Neuronal stem cell (in vitro differentiated cells): ENCODE measurements at regions not wholly inside any gene's neighbourhood (a gene's known extent, or its start where the extent isn't known, plus 50 kb on each side); places are given as distances from the start of the nearest gene placed in this dataset.

Source experiments
- DNase-seq: peaks from one replicate; pipeline ENCODE4 v3.0.0-alpha.2; 2013; ENCODE audit warnings: low spot score
- H2AFZ ChIP-seq: one replicate; pipeline ENCODE4 v1.6.1; 2013; ENCODE audit warnings: mild to moderate bottlenecking, low read length, inconsistent platforms
- H2AK5ac ChIP-seq: 2 replicates; pipeline ENCODE4 v1.6.1; 2013; ENCODE audit warnings: low read depth, mild to moderate bottlenecking, inconsistent platforms, low read length, moderate library complexity, mixed read lengths
- H2BK120ac ChIP-seq: 2 replicates; pipeline ENCODE4 v1.6.1; 2013; ENCODE audit warnings: low read depth, mild to moderate bottlenecking, inconsistent platforms, low read length, moderate library complexity, mixed read lengths
- H2BK12ac ChIP-seq: one replicate; pipeline ENCODE4 v1.6.1; 2013; ENCODE audit warnings: low read length, inconsistent platforms
- H2BK15ac ChIP-seq: 2 replicates; pipeline ENCODE4 v1.6.1; 2013; ENCODE audit warnings: mild to moderate bottlenecking, low read length, inconsistent platforms, mixed read lengths
- H2BK5ac ChIP-seq: one replicate; pipeline ENCODE4 v1.6.1; 2013; ENCODE audit warnings: inconsistent platforms, mild to moderate bottlenecking, low read length, moderate library complexity
- H3K14ac ChIP-seq: one replicate; pipeline ENCODE4 v1.6.1; 2013; ENCODE audit warnings: low read length, inconsistent platforms
- H3K18ac ChIP-seq: 2 replicates; pipeline ENCODE4 v1.6.1; 2013; ENCODE audit warnings: low read length, inconsistent platforms
- H3K23ac ChIP-seq: 2 replicates; pipeline ENCODE4 v1.6.1; 2013; ENCODE audit warnings: low read depth, mild to moderate bottlenecking, mixed read lengths, low read length, inconsistent platforms; ENCODE audit not compliant: poor library complexity
- H3K27ac ChIP-seq: replicated peaks from 3 replicates; pipeline ENCODE4 v1.5.1; 2013; ENCODE audit warnings: low read length, inconsistent platforms
- H3K27me3 ChIP-seq, 3 experiments: 2 replicates each; pipeline ENCODE4 v1.6.1; 2013; ENCODE audit warnings: low read length in 3 of 3, mild to moderate bottlenecking in 2 of 3, inconsistent platforms in 1 of 3, low read depth in 1 of 3, mixed read lengths in 1 of 3, moderate library complexity in 1 of 3; ENCODE audit not compliant: control insufficient read depth in 3 of 3, insufficient read depth in 3 of 3
- H3K36me3 ChIP-seq, 2 donors: replicated peaks in 1 of 2; 2 replicates each; pipeline ENCODE4 v1.6.1; 2013; ENCODE audit warnings: low read length in 2 of 2; ENCODE audit not compliant: control insufficient read depth in 2 of 2, insufficient read depth in 2 of 2
- H3K4ac ChIP-seq: 2 replicates; pipeline ENCODE4 v1.6.1; 2013; ENCODE audit warnings: inconsistent platforms, mild to moderate bottlenecking, low read length, moderate library complexity
- H3K4me1 ChIP-seq, 2 donors: 1 replicate in 1 of 2; 2 replicates in 1 of 2; pipeline ENCODE4 v1.6.1; 2013; ENCODE audit warnings: low read length in 2 of 2, low read depth in 1 of 2; ENCODE audit not compliant: control insufficient read depth in 2 of 2, insufficient read depth in 1 of 2
- H3K4me2 ChIP-seq: one replicate; pipeline ENCODE4 v1.6.1; 2013; ENCODE audit warnings: mild to moderate bottlenecking, low read length, inconsistent platforms; ENCODE audit not compliant: insufficient read depth, poor library complexity, severe bottlenecking
- H3K4me3 ChIP-seq, 2 donors: 2 replicates each; pipeline ENCODE4 v1.5.1; 2013; ENCODE audit warnings: low read length in 2 of 2, mild to moderate bottlenecking in 2 of 2, inconsistent platforms in 1 of 2, moderate library complexity in 1 of 2
- H3K79me1 ChIP-seq: one replicate; pipeline ENCODE4 v1.6.1; 2013; ENCODE audit warnings: low read depth, mild to moderate bottlenecking, inconsistent platforms, low read length, moderate library complexity
- H3K9ac ChIP-seq: one replicate; pipeline ENCODE4 v1.6.1; 2013; ENCODE audit warnings: mild to moderate bottlenecking, low read depth, low read length, inconsistent platforms; ENCODE audit not compliant: poor library complexity
- H3K9me3 ChIP-seq, 2 donors: replicated peaks in 1 of 2; 2 replicates each; pipeline versions ENCODE3 to v1.6.1; 2013; ENCODE audit warnings: low read length in 2 of 2, mild to moderate bottlenecking in 2 of 2, inconsistent platforms in 1 of 2, low read depth in 1 of 2, mixed read lengths in 1 of 2, moderate library complexity in 1 of 2; ENCODE audit not compliant: control insufficient read depth in 2 of 2, insufficient read depth in 1 of 2
- H4K8ac ChIP-seq: one replicate; pipeline ENCODE4 v1.6.1; 2013; ENCODE audit warnings: low read depth, mild to moderate bottlenecking, inconsistent platforms, low read length, moderate library complexity
- H4K91ac ChIP-seq: one replicate; pipeline ENCODE4 v1.6.1; 2013; ENCODE audit warnings: low read length, low read depth, mild to moderate bottlenecking, inconsistent platforms; ENCODE audit not compliant: poor library complexity
- WGBS, 2 donors: extraction: QIAGEN DNeasy Blood & Tissue Kit; methylation state at CpG; one replicate each; pipeline ENCODE4 v1.1.7; 2013; ENCODE audit warnings: missing lambda C conversion rate in 2 of 2, mixed read lengths in 1 of 2; ENCODE audit not compliant: insufficient read length in 2 of 2, insufficient replicate concordance in 1 of 2; ENCODE audit errors: extremely low coverage in 2 of 2; 5-methylcytosine and 5-hydroxymethylcytosine counted together

DNA sequence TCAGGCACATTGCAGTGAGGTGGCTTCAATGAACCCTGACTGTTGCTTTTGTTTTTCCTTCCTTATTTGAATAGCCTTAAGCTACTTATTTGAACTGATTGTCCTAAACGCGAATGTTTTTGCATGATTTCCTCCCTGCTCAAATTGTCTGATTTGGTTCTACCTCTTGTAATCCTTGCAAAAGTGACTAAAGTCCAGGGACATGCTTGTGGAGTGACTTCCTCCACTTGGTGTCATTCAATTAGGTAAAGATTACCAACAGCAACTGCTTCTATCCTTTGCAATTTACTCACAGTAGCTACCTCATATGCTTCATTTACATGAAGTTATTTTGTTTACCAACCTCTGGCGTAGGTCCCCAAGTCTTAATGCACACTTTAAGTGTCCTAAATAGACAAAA, 295.9 kb upstream of the TMEM229A start:
- no peak overlapping the region for H2BK120ac ChIP-seq
- H2BK5ac ChIP-seq: no peak overlapping the region
- H3K27ac ChIP-seq: no peak overlapping the region
- H2BK15ac ChIP-seq: no peak overlapping the region
- no peak overlapping the region for H2BK12ac ChIP-seq
- H3K14ac ChIP-seq: no peak overlapping the region
- no peak for DNase-seq
- no peak overlapping the region for H4K91ac ChIP-seq
- no peak overlapping the region for H2AFZ ChIP-seq
- no peak overlapping the region for H3K4me2 ChIP-seq
- H3K23ac ChIP-seq: no peak overlapping the region
- no peaks in the 10 kb centered on the region for H3K79me1 ChIP-seq
- H3K9ac ChIP-seq: no peak overlapping the region
- H3K4ac ChIP-seq: no peak overlapping the region
- no peak overlapping the region for H3K4me3 ChIP-seq
- H4K8ac ChIP-seq: no peak overlapping the region
- no peaks in the 10 kb centered on the region for H3K27me3 ChIP-seq
- no peaks in the 10 kb centered on the region for H3K36me3 ChIP-seq
- no peaks in the 10 kb centered on the region for H3K4me1 ChIP-seq
- H3K9me3 ChIP-seq: no peaks in the 10 kb centered on the region
- no peak overlapping the region for H2AK5ac ChIP-seq
- H3K18ac ChIP-seq: no peak overlapping the region
- no CpG with 5 or more reads among the region's 3 CpGs for WGBS, 2 donors

DNA sequence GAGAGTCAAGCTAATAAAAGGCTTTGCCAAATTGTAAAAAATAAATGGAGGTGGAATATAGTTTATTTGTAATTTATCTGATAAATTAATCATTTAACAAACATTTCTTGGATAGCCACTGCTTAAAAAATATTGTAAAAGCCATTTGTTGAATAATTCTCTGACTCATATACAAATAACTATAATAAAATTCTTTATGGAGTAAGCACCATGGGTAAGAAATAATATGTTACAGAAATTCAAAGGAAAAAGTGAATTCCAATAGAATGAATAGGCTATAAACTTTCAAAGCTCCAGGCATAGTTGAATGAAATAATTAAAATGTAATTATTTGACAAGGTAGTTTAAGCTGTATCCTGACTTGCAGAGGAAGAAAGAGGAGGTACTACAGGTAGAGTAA, 291.4 kb upstream of the TMEM229A start:
- Histone ChIP-seq H3K4me2 (no peak overlapping the region), H3K23ac (no peak overlapping the region)
- DNase-seq: no peak

DNA sequence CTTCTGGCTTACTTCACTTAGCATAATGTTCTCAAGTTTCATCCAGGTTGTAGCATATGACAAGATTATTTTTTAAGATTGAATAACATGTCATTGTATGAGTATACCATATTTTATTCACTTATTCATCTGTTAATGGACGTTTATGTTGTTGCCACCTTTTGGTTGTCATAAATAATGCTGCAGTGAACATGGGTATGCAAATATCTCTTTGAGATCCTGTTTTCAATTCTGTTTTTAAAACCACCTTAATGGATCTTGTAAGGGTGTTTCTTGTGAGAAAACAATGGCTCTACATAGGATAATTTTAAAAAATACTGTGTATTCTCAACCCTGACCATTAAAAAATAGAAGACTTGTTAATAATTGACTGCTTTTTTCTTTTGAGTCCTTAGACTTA, 290.7 kb upstream of the TMEM229A start:
- no peak overlapping the region for H3K27ac ChIP-seq
- H3K4me2 ChIP-seq: no peak overlapping the region
- H2BK5ac ChIP-seq: no peak overlapping the region
- H2BK120ac ChIP-seq: no peak overlapping the region
- no peak for DNase-seq
- H2BK15ac ChIP-seq: no peak overlapping the region
- no peak overlapping the region for H2AK5ac ChIP-seq
- H3K4me3 ChIP-seq: no peak overlapping the region
- no peaks in the 10 kb centered on the region for H3K36me3 ChIP-seq
- H2AFZ ChIP-seq: no peak overlapping the region
- H3K4ac ChIP-seq: no peak overlapping the region
- no peak overlapping the region for H4K8ac ChIP-seq
- no peak overlapping the region for H3K23ac ChIP-seq
- no peaks in the 10 kb centered on the region for H3K27me3 ChIP-seq
- H3K9me3 ChIP-seq: no peaks in the 10 kb centered on the region
- no peak overlapping the region for H4K91ac ChIP-seq
- no CpG with 5 or more reads among the region's 1 CpG for WGBS, 2 donors
- no peak overlapping the region for H2BK12ac ChIP-seq
- H3K9ac ChIP-seq: no peak overlapping the region
- H3K14ac ChIP-seq: no peak overlapping the region
- no peaks in the 10 kb centered on the region for H3K4me1 ChIP-seq
- H3K79me1 ChIP-seq: no peaks in the 10 kb centered on the region
- H3K18ac ChIP-seq: no peak overlapping the region

More for the DNA sequence above, 291.4 kb upstream of the TMEM229A start:
- Histone ChIP-seq H3K79me1 (no peaks in the 10 kb centered on the region), H2BK15ac (no peak overlapping the region), H3K14ac (no peak overlapping the region), H3K4ac (no peak overlapping the region), H4K8ac (no peak overlapping the region), H4K91ac (no peak overlapping the region), H3K36me3 (no peaks in the 10 kb centered on the region), H3K9ac (no peak overlapping the region), H2AFZ (no peak overlapping the region), H3K4me1 (no peaks in the 10 kb centered on the region), H3K9me3 (no peaks in the 10 kb centered on the region), H3K18ac (no peak overlapping the region), H3K27ac (no peak overlapping the region), H2AK5ac (no peak overlapping the region), H3K4me3 (no peak overlapping the region), H2BK5ac (no peak overlapping the region), H2BK120ac (no peak overlapping the region), H3K27me3 (no peaks in the 10 kb centered on the region), H2BK12ac (no peak overlapping the region)

DNA sequence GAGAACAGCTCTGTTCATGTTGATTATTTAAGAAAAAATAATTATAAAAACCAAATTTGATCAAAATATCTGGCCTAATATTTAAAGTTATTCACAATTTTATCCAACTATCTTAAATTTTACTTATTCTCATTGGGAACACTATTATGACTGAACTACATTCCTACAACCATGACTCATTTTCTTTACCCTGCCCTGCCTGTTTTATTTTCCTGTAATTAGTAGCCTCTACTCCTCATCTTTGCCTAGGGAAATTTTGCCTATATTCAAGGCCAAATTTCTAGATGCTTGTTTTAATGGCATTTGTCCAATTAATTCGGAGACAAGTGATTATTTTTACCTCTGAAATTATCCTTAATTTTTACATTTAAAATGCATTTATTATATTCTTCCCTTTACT, 289.7 kb upstream of the TMEM229A start:
- H2AFZ ChIP-seq: no peak overlapping the region
- no peak overlapping the region for H2BK5ac ChIP-seq
- no peak overlapping the region for H4K91ac ChIP-seq
- H4K8ac ChIP-seq: no peak overlapping the region
- no peak overlapping the region for H3K4ac ChIP-seq
- no peak overlapping the region for H3K27ac ChIP-seq
- no peaks in the 10 kb centered on the region for H3K4me1 ChIP-seq
- no peak overlapping the region for H3K18ac ChIP-seq
- no peaks in the 10 kb centered on the region for H3K9me3 ChIP-seq
- H3K23ac ChIP-seq: no peak overlapping the region
- no peak for DNase-seq
- H2BK15ac ChIP-seq: no peak overlapping the region
- H3K14ac ChIP-seq: no peak overlapping the region
- H3K4me3 ChIP-seq: no peak overlapping the region
- no peaks in the 10 kb centered on the region for H3K27me3 ChIP-seq
- H3K4me2 ChIP-seq: no peak overlapping the region
- H2BK12ac ChIP-seq: no peak overlapping the region
- H3K36me3 ChIP-seq: no peaks in the 10 kb centered on the region
- H2AK5ac ChIP-seq: no peak overlapping the region
- H2BK120ac ChIP-seq: no peak overlapping the region
- H3K79me1 ChIP-seq: no peaks in the 10 kb centered on the region
- WGBS, 2 donors: no CpG with 5 or more reads among the region's 1 CpG
- H3K9ac ChIP-seq: no peak overlapping the region
